Fibroblast of lung (primary cell): ENCODE measurements at regions not wholly inside any gene's neighbourhood (a gene's known extent, or its start where the extent isn't known, plus 50 kb on each side); places are given as distances from the start of the nearest gene placed in this dataset.

Experiments
- EZH2 ChIP-seq: IDR thresholded peaks from 2 replicates; pipeline ENCODE4 v1.5.1; 2012; ENCODE audit warnings: low read length, control low read depth, mild to moderate bottlenecking; ENCODE audit errors: missing control alignments
- TF ChIP-seq, protein P1 (sequence below), 2 donors: IDR thresholded peaks in 1 of 2; conservative IDR thresholded peaks in 1 of 2; 1 replicate in 1 of 2; 2 replicates in 1 of 2; pipeline ENCODE4 v1.5.1; 2011 to 2012; ENCODE audit warnings: low read length in 2 of 2, control low read depth in 1 of 2, inconsistent platforms in 1 of 2, low read depth in 1 of 2, mild to moderate bottlenecking in 1 of 2

DNA sequence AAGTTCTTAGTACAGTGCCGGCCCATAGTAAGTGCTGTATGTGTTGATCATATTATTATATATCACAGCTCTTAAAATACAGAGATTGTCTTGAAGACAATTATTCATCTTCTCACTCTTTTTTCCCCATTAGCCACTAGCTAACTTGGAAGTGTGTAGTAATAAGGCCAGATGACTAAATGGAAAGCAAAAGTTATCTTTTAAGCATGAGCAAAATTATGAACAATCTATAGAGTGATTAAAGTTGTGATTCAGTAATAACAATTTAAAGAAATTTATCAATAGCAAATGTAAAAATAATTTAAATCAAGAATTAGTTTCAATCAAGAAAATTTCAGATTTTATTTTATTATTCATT lies 630.9 kb upstream of the TBL1XR1 start:
- TF ChIP-seq, protein P1, sequence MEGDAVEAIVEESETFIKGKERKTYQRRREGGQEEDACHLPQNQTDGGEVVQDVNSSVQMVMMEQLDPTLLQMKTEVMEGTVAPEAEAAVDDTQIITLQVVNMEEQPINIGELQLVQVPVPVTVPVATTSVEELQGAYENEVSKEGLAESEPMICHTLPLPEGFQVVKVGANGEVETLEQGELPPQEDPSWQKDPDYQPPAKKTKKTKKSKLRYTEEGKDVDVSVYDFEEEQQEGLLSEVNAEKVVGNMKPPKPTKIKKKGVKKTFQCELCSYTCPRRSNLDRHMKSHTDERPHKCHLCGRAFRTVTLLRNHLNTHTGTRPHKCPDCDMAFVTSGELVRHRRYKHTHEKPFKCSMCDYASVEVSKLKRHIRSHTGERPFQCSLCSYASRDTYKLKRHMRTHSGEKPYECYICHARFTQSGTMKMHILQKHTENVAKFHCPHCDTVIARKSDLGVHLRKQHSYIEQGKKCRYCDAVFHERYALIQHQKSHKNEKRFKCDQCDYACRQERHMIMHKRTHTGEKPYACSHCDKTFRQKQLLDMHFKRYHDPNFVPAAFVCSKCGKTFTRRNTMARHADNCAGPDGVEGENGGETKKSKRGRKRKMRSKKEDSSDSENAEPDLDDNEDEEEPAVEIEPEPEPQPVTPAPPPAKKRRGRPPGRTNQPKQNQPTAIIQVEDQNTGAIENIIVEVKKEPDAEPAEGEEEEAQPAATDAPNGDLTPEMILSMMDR (conservative IDR thresholded peaks at IDR 0.05 in 1 of 2, IDR thresholded peaks at IDR 0.05 in 1 of 2; ENCODE audit: low read depth in 1 of 2, low read length in 2 of 2): no peak
- no peak for TF ChIP-seq EZH2
